ENCODE measurements at regions not wholly inside any gene's neighbourhood (a gene's known extent, or its start where the extent isn't known, plus 50 kb on each side); places are given as distances from the start of the nearest gene placed in this dataset.

DNA sequence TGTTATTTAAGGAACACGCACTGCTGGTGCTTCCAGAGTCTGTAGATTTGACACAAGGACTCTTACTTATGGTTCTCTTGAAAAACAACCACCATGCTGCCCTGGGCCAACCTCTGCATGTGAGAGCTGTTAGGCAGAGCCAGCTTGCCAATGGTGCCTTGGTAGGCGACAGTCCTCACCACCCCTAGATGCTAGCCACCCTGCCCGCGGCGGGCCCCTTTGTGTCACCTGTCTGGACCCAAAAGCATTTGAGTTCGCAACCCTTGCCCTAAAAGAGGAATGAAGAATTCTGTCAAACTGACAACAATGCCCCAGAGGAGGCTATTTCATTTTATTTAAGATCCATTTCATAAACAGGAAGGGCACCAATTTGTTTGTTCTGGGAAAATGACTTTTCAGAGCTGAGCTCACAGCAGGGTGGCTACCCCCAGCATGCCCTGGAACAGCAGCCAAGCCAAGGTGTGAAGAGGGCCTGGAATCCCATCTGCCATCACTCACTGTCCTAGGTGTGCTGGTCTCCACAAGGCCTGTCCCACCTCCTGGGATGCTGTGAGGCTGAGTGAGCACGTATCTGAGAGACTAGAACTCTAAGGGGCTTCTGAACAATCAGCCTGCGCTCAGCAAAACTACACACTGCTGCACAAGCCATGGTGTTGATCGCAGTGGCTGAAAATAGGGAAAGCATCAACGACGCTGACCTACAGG, 63.8 kb upstream of the FZD10 start:
- in situ Hi-C loops (cut with MboI; ENCODE audit: low sequenced_read_pairs, unreplicated experiment), result no loop called here
- TF ChIP-seq, protein P1, sequence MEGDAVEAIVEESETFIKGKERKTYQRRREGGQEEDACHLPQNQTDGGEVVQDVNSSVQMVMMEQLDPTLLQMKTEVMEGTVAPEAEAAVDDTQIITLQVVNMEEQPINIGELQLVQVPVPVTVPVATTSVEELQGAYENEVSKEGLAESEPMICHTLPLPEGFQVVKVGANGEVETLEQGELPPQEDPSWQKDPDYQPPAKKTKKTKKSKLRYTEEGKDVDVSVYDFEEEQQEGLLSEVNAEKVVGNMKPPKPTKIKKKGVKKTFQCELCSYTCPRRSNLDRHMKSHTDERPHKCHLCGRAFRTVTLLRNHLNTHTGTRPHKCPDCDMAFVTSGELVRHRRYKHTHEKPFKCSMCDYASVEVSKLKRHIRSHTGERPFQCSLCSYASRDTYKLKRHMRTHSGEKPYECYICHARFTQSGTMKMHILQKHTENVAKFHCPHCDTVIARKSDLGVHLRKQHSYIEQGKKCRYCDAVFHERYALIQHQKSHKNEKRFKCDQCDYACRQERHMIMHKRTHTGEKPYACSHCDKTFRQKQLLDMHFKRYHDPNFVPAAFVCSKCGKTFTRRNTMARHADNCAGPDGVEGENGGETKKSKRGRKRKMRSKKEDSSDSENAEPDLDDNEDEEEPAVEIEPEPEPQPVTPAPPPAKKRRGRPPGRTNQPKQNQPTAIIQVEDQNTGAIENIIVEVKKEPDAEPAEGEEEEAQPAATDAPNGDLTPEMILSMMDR (IDR thresholded peaks at IDR 0.05; ENCODE audit: borderline replicate concordance, control extremely low read depth, extremely low read depth, insufficient read depth, missing control alignments), result no peak
- no peak for DNase-seq (ENCODE audit: low spot score)

DNA sequence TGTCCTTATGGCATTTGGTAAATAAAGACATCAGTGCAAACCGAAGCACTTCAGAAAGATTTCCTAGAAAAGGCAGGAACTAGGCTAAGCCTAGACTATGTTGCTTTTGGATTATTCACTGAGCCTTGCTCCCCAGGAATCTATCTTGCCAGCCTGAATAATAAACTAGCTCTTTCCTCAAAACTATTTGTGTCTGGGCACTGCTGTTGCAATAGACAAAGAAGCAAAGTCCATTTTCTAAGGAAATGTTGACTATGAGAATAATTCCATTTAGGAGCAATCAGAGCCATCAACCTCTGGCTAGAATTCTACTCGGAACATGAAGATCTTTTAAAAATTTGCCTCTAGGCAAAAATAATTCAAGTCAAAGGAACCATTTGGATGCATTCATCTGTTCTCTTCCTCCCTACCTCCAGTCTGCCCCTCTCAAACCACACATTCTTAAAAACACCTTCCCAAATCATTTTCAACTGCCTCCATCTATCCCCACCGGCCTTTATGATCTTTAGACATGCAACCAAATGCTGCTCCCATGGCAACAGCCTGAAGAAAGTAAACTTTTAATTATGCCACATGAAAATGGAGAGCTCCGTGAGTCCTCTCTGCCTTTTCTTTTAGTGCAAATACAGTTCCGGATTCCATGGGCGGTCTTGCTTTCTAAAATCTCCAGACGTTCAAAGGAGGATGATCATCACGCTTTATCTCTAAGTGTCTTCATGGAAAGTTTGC, 61.5 kb upstream of the FZD10 start:
- in situ Hi-C loops (cut with MboI; ENCODE audit: low sequenced_read_pairs, unreplicated experiment), result no loop called here
- TF ChIP-seq, protein P1 (IDR thresholded peaks at IDR 0.05; ENCODE audit: borderline replicate concordance, control extremely low read depth, extremely low read depth, insufficient read depth, missing control alignments), result no peak
- DNase-seq (ENCODE audit: low spot score), result no peak

DNA sequence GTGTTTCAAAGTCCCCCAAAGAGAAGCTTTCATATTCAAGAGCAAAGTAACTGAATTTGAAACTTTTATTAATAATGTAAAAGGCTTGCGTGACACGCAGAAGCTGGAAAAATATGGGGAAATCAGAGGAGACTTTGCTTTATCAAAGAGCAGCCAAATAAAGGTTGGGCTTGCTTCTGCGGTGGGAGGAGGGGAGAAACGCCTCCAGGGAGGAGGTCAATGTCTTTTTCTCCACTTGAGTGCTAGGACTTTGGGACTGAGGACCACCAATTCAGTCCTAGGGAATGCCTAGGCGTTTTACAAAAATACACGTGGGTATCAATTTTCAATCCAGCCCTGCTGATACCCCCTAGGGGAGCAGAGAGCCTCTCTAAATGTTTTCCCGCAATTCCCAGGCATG, 60.9 kb upstream of the FZD10 start:
- TF ChIP-seq, protein P1 (IDR thresholded peaks at IDR 0.05; ENCODE audit: borderline replicate concordance, control extremely low read depth, extremely low read depth, insufficient read depth, missing control alignments), result no peak
- no peak for DNase-seq (ENCODE audit: low spot score)
- in situ Hi-C loops (cut with MboI; ENCODE audit: low sequenced_read_pairs, unreplicated experiment), result no loop called here

DNA sequence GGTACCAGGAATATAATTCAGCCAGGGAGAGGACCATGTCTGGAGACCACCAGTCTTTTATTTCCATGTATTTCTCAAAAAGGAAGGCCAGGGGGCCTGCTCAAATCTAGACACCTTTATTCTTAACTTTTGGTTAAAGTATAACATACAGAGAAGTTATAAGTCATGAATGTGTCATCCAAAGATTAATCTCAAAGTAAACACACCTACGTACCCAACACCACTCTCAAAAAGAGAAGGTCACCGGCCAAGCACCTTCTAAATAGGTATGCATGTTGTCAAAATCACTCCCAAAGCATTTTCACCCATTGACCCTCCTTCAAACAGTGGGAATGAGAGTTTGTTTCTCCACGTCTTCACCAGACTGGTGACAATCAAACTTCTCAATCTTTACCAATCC, 60.0 kb upstream of the FZD10 start:
- TF ChIP-seq, protein P1 (IDR thresholded peaks at IDR 0.05; ENCODE audit: borderline replicate concordance, control extremely low read depth, extremely low read depth, insufficient read depth, missing control alignments), result no peak
- in situ Hi-C loops (cut with MboI; ENCODE audit: low sequenced_read_pairs, unreplicated experiment), result no loop called here
- DNase-seq (ENCODE audit: low spot score), result no peak

DNA sequence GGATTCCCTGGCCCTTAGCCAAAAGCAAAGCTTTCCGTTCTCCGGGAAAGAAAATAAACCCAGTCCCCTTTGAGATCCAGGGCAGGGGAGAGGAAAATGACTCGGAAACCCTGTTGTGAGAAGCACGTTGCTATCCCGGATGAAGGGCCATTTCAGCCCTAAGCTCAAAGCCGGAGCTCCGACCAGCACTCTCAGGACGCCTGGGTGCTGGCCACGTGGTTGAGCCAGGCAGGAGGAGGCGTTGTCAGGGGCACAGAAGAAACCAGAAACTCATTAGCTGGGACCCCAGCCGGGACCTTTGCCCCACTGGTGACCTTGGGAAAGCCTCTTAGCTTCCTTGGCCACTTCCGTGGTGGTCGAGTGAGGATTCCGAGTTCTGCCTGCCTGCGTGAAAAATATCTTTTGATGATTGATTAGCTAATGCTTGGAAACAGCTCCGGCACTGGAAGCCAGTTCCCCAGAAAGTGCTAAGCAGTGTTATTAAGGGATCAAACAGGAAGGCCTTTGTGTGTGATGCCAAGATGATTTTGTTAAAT, 57.6 kb upstream of the FZD10 start:
- in situ Hi-C loops (cut with MboI; ENCODE audit: low sequenced_read_pairs, unreplicated experiment), result no loop called here
- DNase-seq (ENCODE audit: low spot score), result no peak
- TF ChIP-seq, protein P1 (IDR thresholded peaks at IDR 0.05; ENCODE audit: borderline replicate concordance, control extremely low read depth, extremely low read depth, insufficient read depth, missing control alignments), result no peak

DNA sequence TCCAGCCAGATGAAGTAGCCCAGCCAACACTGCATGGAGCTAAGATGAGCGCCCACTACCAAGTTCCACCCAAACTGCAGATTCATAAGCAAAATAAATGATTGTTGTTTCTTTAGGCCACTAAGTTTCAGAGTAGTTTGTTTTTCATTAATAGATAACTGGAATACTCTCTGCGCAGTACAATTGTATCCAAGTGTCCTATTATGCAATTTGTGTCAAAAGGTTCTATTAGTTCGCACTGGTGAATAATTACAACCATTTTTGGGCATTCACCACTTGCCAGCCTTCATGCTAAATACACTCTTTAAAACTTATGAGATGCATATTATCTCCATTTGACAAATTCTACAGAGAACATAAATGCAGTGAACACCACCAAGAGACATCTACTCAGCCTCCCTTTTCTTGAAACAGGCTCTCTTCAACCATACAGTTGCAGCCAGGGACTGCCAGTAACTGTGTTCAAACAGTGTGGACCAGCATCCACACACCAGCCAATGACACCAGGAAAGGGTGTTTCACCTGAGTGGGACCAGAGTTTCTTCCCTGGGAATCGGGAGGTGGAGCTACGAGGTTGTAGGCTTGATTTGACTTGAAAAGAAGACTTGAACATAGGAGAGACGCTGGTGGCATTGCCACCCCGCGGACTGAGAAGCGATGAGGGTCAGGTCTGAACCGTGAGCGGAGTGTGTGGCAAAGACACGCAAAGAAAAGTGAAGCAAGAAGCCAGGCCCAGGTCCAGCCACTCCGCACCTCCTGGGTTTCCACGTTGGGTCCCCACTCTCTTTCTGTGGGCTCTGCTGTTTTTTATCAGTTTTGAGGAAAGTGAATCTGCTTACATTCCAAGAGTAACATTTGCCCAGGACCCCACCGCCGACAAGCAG, 53.0 kb upstream of the FZD10 start:
- TF ChIP-seq, protein P1 (IDR thresholded peaks at IDR 0.05; ENCODE audit: borderline replicate concordance, control extremely low read depth, extremely low read depth, insufficient read depth, missing control alignments), result no peak
- in situ Hi-C loops (cut with MboI; ENCODE audit: low sequenced_read_pairs, unreplicated experiment), result no loop called here
- no peak for DNase-seq (ENCODE audit: low spot score)

Measured in GM13976 (cell line).